SK-N-SH (cell line): ENCODE measurements at regions not wholly inside any gene's neighbourhood (a gene's known extent, or its start where the extent isn't known, plus 50 kb on each side); places are given as distances from the start of the nearest gene placed in this dataset.

ENCODE experiments used
- CTCF ChIP-seq: fragments of 200-600 bp; sonication (generic); IDR thresholded peaks from 2 replicates; pipeline ENCODE4 v1.6.1; 2017; ENCODE audit warnings: antibody characterized with exemption, mild to moderate bottlenecking, moderate library complexity
- EP300 ChIP-seq, 2 experiments: IDR thresholded peaks; 2 replicates each; pipeline versions ENCODE4 v1.4.0 to v1.6.1; 2012; ENCODE audit warnings: borderline replicate concordance in 1 of 2, low read depth in 1 of 2, low read length in 1 of 2
- FOXJ3 ChIP-seq: sonication (generic); formaldehyde crosslinking; IDR thresholded peaks from 2 replicates; pipeline ENCODE4 v1.5.1; 2020; ENCODE audit warnings: mild to moderate bottlenecking, missing genetic modification reagents
- FOXM1 ChIP-seq: IDR thresholded peaks from 2 replicates; pipeline ENCODE4 v1.4.0; 2012; ENCODE audit warnings: low read depth, mild to moderate bottlenecking
- GATA2 ChIP-seq: sonication (generic); formaldehyde crosslinking; IDR thresholded peaks from 2 replicates; pipeline ENCODE4 v1.5.0; 2020; ENCODE audit warnings: mild to moderate bottlenecking, missing genetic modification reagents
- JUND ChIP-seq: IDR thresholded peaks from 2 replicates; pipeline ENCODE4 v1.4.0; 2012
- MAX ChIP-seq: IDR thresholded peaks from 2 replicates; pipeline ENCODE4 v1.4.0; 2012; ENCODE audit warnings: low read depth
- MEF2A ChIP-seq: IDR thresholded peaks from 2 replicates; pipeline ENCODE4 v1.4.0; 2012; ENCODE audit warnings: low read depth, borderline replicate concordance
- POLR2AphosphoS5 ChIP-seq: IDR thresholded peaks from 2 replicates; pipeline ENCODE4 v1.6.1; 2012; ENCODE audit warnings: low read depth, low read length
- RAD21 ChIP-seq: IDR thresholded peaks from 2 replicates; pipeline ENCODE4 v1.6.1; 2012; ENCODE audit warnings: mild to moderate bottlenecking, low read length
- TCF12 ChIP-seq: IDR thresholded peaks from 2 replicates; pipeline ENCODE4 v1.4.0; 2012
- USF2 ChIP-seq: fragments of 150-350 bp; IDR thresholded peaks from 2 replicates; pipeline ENCODE4 v1.6.1; 2017; ENCODE audit warnings: antibody characterized with exemption, low read length, low read depth, borderline replicate concordance
- ZBTB33 ChIP-seq: IDR thresholded peaks from 2 replicates; pipeline ENCODE4 v1.4.0; 2012; ENCODE audit warnings: low read depth, borderline replicate concordance
- TF ChIP-seq, protein P1 (sequence below): IDR thresholded peaks from 2 replicates; pipeline ENCODE4 v1.6.1; 2012; ENCODE audit warnings: mild to moderate bottlenecking, low read depth, low read length, moderate library complexity

GRCh38 chr3:154701055-154701454 is 271.1 kb upstream of the GPR149 start:
- TF ChIP-seq ZBTB33 (no peak), TCF12 (no peak), JUND (no peak), CTCF (no peak), MAX (no peak), GATA2 (CRISPR knock-in tag) (no peak), FOXJ3 (CRISPR knock-in tag) (no peak), POLR2AphosphoS5 (no peak), RAD21 (no peak), EP300 (IDR thresholded peaks at IDR 0.05; ENCODE audit: borderline replicate concordance in 1 of 2, low read depth in 1 of 2, low read length in 1 of 2) (no peak), FOXM1 (no peak), USF2 (no peak), MEF2A (no peak)
- TF ChIP-seq, protein P1, sequence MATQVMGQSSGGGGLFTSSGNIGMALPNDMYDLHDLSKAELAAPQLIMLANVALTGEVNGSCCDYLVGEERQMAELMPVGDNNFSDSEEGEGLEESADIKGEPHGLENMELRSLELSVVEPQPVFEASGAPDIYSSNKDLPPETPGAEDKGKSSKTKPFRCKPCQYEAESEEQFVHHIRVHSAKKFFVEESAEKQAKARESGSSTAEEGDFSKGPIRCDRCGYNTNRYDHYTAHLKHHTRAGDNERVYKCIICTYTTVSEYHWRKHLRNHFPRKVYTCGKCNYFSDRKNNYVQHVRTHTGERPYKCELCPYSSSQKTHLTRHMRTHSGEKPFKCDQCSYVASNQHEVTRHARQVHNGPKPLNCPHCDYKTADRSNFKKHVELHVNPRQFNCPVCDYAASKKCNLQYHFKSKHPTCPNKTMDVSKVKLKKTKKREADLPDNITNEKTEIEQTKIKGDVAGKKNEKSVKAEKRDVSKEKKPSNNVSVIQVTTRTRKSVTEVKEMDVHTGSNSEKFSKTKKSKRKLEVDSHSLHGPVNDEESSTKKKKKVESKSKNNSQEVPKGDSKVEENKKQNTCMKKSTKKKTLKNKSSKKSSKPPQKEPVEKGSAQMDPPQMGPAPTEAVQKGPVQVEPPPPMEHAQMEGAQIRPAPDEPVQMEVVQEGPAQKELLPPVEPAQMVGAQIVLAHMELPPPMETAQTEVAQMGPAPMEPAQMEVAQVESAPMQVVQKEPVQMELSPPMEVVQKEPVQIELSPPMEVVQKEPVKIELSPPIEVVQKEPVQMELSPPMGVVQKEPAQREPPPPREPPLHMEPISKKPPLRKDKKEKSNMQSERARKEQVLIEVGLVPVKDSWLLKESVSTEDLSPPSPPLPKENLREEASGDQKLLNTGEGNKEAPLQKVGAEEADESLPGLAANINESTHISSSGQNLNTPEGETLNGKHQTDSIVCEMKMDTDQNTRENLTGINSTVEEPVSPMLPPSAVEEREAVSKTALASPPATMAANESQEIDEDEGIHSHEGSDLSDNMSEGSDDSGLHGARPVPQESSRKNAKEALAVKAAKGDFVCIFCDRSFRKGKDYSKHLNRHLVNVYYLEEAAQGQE, result no peak
